ENCODE measurements at regions not wholly inside any gene's neighbourhood (a gene's known extent, or its start where the extent isn't known, plus 50 kb on each side); places are given as distances from the start of the nearest gene placed in this dataset.

- Histone ChIP-seq H3K27ac (ENCODE audit: low read depth in 1 of 2, low read length in 2 of 2) (no peak overlapping the region), H3K4me1 (ENCODE audit: control insufficient read depth in 1 of 2, insufficient read depth in 2 of 2, low read length in 2 of 2) (no peaks in the 10 kb centered on the region), H3K79me2 (ENCODE audit: insufficient read depth, low read length) (no peaks in the 10 kb centered on the region), H4K20me1 (ENCODE audit: insufficient read depth, low read length) (no peaks in the 10 kb centered on the region), H2AFZ (ENCODE audit: insufficient read depth, low read depth, low read length, poor library complexity, severe bottlenecking) (no peak overlapping the region), H3K9me3 (replicated peaks in 1 of 2; ENCODE audit: control insufficient read depth in 1 of 2, insufficient read depth in 1 of 2, low read length in 2 of 2) (no peaks in the 10 kb centered on the region), H3K36me3 (replicated peaks in 1 of 2; ENCODE audit: control insufficient read depth in 1 of 2, insufficient read depth in 2 of 2, low read length in 2 of 2) (no peaks in the 10 kb centered on the region), H3K9ac (ENCODE audit: insufficient read depth, low read length, poor library complexity, severe bottlenecking) (no peak overlapping the region), H3K4me2 (replicated peaks; ENCODE audit: extremely low read depth, low read length, poor library complexity, severe bottlenecking) (no peak overlapping the region), H3K4me3 (replicated peaks in 1 of 3; ENCODE audit: low read depth in 2 of 3, low read length in 3 of 3) (no peak overlapping the region), H3K27me3 (ENCODE audit: control insufficient read depth in 2 of 2, insufficient read depth in 2 of 2, low read length in 2 of 2) (no peaks in the 10 kb centered on the region)
- H3K27me3 Mint-ChIP-seq (ENCODE audit: low read depth in 3 of 3): no peaks in the 10 kb centered on the region
- WGBS (ENCODE audit: insufficient coverage): no CpG with 5 or more reads among the region's 1 CpG
- DNase-seq: no peak
- H3K27ac Mint-ChIP-seq: no peak overlapping the region
- TF ChIP-seq CTCF (IDR thresholded peaks at IDR 0.05): no peak
- intact Hi-C loops (cut with micrococcal nuclease): no loop called here
- H3K4me1 Mint-ChIP-seq: no peaks in the 10 kb centered on the region
- no peak overlapping the region for H3K4me3 Mint-ChIP-seq
- H3K9me3 Mint-ChIP-seq: peaks cover 0 to 3% (median 0%) of the 10 kb centered on the region in 7 donors
- H3K36me3 Mint-ChIP-seq: no peaks in the 10 kb centered on the region
Measured at GRCh38 chr4:35164063-35164462, 1080.3 kb downstream of the ARAP2 start.

GRCh38 chr4:35166466-35166865 lies 1077.8 kb downstream of the ARAP2 start:
- H3K36me3 ChIP-seq (replicated peaks in 1 of 2; ENCODE audit: control insufficient read depth in 1 of 2, insufficient read depth in 2 of 2, low read length in 2 of 2): no peaks in the 10 kb centered on the region
- no peaks in the 10 kb centered on the region for H3K9me3 ChIP-seq (replicated peaks in 1 of 2; ENCODE audit: control insufficient read depth in 1 of 2, insufficient read depth in 1 of 2, low read length in 2 of 2)
- Mint-ChIP-seq H3K27ac (no peak overlapping the region), H3K36me3 (no peaks in the 10 kb centered on the region), H3K4me3 (no peak overlapping the region), H3K27me3 (ENCODE audit: low read depth in 3 of 3) (peaks cover 0 to 2% (median 0%) of the 10 kb centered on the region in 3 donors), H3K4me1 (no peaks in the 10 kb centered on the region), H3K9me3 (peaks cover 0 to 3% (median under 1%) of the 10 kb centered on the region in 7 donors)
- no peaks in the 10 kb centered on the region for H3K4me1 ChIP-seq (ENCODE audit: control insufficient read depth in 1 of 2, insufficient read depth in 2 of 2, low read length in 2 of 2)
- intact Hi-C loops (cut with micrococcal nuclease): no loop called here
- no peak for DNase-seq
- no peak overlapping the region for H3K4me2 ChIP-seq (replicated peaks; ENCODE audit: extremely low read depth, low read length, poor library complexity, severe bottlenecking)
- H2AFZ ChIP-seq (ENCODE audit: insufficient read depth, low read depth, low read length, poor library complexity, severe bottlenecking): no peak overlapping the region
- 92% methylated on average over 2 of the region's 5 CpGs for WGBS (ENCODE audit: insufficient coverage)
- H4K20me1 ChIP-seq (ENCODE audit: insufficient read depth, low read length): no peaks in the 10 kb centered on the region
- no peaks in the 10 kb centered on the region for H3K79me2 ChIP-seq (ENCODE audit: insufficient read depth, low read length)
- no peak overlapping the region for H3K9ac ChIP-seq (ENCODE audit: insufficient read depth, low read length, poor library complexity, severe bottlenecking)
- no peak for TF ChIP-seq CTCF (IDR thresholded peaks at IDR 0.05)
- H3K27ac ChIP-seq (ENCODE audit: low read depth in 1 of 2, low read length in 2 of 2): no peak overlapping the region
- no peak overlapping the region for H3K4me3 ChIP-seq (replicated peaks in 1 of 3; ENCODE audit: low read depth in 2 of 3, low read length in 3 of 3)
- H3K27me3 ChIP-seq (ENCODE audit: control insufficient read depth in 2 of 2, insufficient read depth in 2 of 2, low read length in 2 of 2): no peaks in the 10 kb centered on the region
